A549 (cell line): ENCODE measurements at regions not wholly inside any gene's neighbourhood (a gene's known extent, or its start where the extent isn't known, plus 50 kb on each side); places are given as distances from the start of the nearest gene placed in this dataset.

Experiments used
- BHLHE40 ChIP-seq: IDR thresholded peaks from 2 replicates; pipeline ENCODE4 v1.6.1; 2012; ENCODE audit warnings: low read depth, low read length, inconsistent platforms
- CHD4 ChIP-seq: fragments of 200-600 bp; sonication (generic); IDR thresholded peaks from 2 replicates; pipeline ENCODE4 v1.6.1; 2016; ENCODE audit warnings: antibody characterized with exemption, mild to moderate bottlenecking, borderline replicate concordance
- ESRRA ChIP-seq: fragments of 150-350 bp; IDR thresholded peaks from 2 replicates; pipeline ENCODE4 v1.6.1; 2014; ENCODE audit warnings: mild to moderate bottlenecking, low read length, borderline replicate concordance
- HOXA7 ChIP-seq: fragments of 250-450 bp; sonication (Bioruptor Pico); IDR thresholded peaks from 2 replicates; pipeline ENCODE4 v1.5.0; 2020; ENCODE audit warnings: mild to moderate bottlenecking, moderate library complexity
- KDM5A ChIP-seq: fragments of 200-600 bp; sonication (generic); IDR thresholded peaks from 2 replicates; pipeline ENCODE4 v1.6.1; 2016; ENCODE audit warnings: antibody characterized with exemption, mild to moderate bottlenecking
- NFE2L2 ChIP-seq: fragments of 150-350 bp; conservative IDR thresholded peaks from 2 replicates; pipeline ENCODE4 v1.6.1; 2014; ENCODE audit warnings: low read length
- POLR2A ChIP-seq: IDR thresholded peaks from 2 replicates; pipeline ENCODE4 v1.6.1; 2012; ENCODE audit warnings: mild to moderate bottlenecking, low read length
- RFX5 ChIP-seq: fragments of 450-650 bp; IDR thresholded peaks from 2 replicates; pipeline ENCODE4 v1.7.1; 2014; ENCODE audit warnings: antibody characterized with exemption, mild to moderate bottlenecking, moderate library complexity
- ZFP36 ChIP-seq: fragments of 450-650 bp; IDR thresholded peaks from 2 replicates; pipeline ENCODE4 v1.6.1; 2014; ENCODE audit warnings: borderline replicate concordance; ENCODE audit not compliant: partially characterized antibody
- ZNF302 ChIP-seq: fragments of 250-450 bp; sonication (Bioruptor Pico); IDR thresholded peaks from 2 replicates; pipeline ENCODE4 v1.9.0; 2021; ENCODE audit warnings: inconsistent platforms, mild to moderate bottlenecking, moderate library complexity
- TF ChIP-seq, protein P1 (sequence below): fragments of >200 bp; sonication (Bioruptor Twin); formaldehyde crosslinking; IDR thresholded peaks from 3 replicates; pipeline ENCODE4 v1.5.1; 2016
- TF ChIP-seq, protein P2 (sequence below): IDR thresholded peaks from 2 replicates; pipeline ENCODE4 v1.6.1; 2012; ENCODE audit warnings: low read depth, borderline replicate concordance
- TF ChIP-seq, protein P3 (sequence below): fragments of 150-350 bp; IDR thresholded peaks from 2 replicates; pipeline ENCODE4 v1.6.1; 2014; ENCODE audit warnings: low read depth, mild to moderate bottlenecking, low read length
- TF ChIP-seq, protein P4 (sequence below): fragments of 200-600 bp; sonication (generic); IDR thresholded peaks from 2 replicates; pipeline ENCODE4 v1.6.1; 2016; ENCODE audit warnings: antibody characterized with exemption, mild to moderate bottlenecking, moderate library complexity

DNA sequence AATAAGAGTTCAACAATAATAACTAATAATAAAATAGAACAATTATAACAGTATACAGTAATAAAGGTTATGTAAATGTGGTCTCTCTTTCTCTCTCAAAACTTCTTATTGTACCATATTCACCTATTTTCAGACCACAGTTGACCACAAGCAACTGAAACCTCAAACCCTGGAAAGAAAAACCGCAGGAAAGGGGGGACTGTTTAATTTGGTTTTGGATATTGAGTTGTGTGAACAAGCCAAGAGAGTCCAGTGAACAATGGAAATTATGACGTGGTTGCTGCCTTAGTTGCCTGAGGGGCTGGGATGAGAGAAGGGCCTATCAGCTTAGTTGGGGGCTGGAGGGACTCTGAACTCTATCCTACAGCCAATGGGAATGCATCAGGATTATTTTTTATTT, 178.7 kb upstream of the POU2AF2 start:
- TF ChIP-seq, protein P1, sequence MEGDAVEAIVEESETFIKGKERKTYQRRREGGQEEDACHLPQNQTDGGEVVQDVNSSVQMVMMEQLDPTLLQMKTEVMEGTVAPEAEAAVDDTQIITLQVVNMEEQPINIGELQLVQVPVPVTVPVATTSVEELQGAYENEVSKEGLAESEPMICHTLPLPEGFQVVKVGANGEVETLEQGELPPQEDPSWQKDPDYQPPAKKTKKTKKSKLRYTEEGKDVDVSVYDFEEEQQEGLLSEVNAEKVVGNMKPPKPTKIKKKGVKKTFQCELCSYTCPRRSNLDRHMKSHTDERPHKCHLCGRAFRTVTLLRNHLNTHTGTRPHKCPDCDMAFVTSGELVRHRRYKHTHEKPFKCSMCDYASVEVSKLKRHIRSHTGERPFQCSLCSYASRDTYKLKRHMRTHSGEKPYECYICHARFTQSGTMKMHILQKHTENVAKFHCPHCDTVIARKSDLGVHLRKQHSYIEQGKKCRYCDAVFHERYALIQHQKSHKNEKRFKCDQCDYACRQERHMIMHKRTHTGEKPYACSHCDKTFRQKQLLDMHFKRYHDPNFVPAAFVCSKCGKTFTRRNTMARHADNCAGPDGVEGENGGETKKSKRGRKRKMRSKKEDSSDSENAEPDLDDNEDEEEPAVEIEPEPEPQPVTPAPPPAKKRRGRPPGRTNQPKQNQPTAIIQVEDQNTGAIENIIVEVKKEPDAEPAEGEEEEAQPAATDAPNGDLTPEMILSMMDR, result no peak
- TF ChIP-seq, protein P2, sequence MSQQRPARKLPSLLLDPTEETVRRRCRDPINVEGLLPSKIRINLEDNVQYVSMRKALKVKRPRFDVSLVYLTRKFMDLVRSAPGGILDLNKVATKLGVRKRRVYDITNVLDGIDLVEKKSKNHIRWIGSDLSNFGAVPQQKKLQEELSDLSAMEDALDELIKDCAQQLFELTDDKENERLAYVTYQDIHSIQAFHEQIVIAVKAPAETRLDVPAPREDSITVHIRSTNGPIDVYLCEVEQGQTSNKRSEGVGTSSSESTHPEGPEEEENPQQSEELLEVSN, result no peak
- no peak for TF ChIP-seq NFE2L2
- no peak for TF ChIP-seq ZNF302 (CRISPR knock-in tag)
- TF ChIP-seq, protein P3, sequence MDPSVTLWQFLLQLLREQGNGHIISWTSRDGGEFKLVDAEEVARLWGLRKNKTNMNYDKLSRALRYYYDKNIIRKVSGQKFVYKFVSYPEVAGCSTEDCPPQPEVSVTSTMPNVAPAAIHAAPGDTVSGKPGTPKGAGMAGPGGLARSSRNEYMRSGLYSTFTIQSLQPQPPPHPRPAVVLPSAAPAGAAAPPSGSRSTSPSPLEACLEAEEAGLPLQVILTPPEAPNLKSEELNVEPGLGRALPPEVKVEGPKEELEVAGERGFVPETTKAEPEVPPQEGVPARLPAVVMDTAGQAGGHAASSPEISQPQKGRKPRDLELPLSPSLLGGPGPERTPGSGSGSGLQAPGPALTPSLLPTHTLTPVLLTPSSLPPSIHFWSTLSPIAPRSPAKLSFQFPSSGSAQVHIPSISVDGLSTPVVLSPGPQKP, result no peak
- TF ChIP-seq, protein P4, sequence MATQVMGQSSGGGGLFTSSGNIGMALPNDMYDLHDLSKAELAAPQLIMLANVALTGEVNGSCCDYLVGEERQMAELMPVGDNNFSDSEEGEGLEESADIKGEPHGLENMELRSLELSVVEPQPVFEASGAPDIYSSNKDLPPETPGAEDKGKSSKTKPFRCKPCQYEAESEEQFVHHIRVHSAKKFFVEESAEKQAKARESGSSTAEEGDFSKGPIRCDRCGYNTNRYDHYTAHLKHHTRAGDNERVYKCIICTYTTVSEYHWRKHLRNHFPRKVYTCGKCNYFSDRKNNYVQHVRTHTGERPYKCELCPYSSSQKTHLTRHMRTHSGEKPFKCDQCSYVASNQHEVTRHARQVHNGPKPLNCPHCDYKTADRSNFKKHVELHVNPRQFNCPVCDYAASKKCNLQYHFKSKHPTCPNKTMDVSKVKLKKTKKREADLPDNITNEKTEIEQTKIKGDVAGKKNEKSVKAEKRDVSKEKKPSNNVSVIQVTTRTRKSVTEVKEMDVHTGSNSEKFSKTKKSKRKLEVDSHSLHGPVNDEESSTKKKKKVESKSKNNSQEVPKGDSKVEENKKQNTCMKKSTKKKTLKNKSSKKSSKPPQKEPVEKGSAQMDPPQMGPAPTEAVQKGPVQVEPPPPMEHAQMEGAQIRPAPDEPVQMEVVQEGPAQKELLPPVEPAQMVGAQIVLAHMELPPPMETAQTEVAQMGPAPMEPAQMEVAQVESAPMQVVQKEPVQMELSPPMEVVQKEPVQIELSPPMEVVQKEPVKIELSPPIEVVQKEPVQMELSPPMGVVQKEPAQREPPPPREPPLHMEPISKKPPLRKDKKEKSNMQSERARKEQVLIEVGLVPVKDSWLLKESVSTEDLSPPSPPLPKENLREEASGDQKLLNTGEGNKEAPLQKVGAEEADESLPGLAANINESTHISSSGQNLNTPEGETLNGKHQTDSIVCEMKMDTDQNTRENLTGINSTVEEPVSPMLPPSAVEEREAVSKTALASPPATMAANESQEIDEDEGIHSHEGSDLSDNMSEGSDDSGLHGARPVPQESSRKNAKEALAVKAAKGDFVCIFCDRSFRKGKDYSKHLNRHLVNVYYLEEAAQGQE, result no peak
- TF ChIP-seq BHLHE40, result no peak
- no peak for TF ChIP-seq HOXA7
- TF ChIP-seq RFX5, result no peak
- TF ChIP-seq ESRRA, result no peak
- TF ChIP-seq CHD4, result no peak
- no peak for TF ChIP-seq POLR2A
- TF ChIP-seq KDM5A, result no peak
- no peak for TF ChIP-seq ZFP36
